ENCODE measurements at regions not wholly inside any gene's neighbourhood (a gene's known extent, or its start where the extent isn't known, plus 50 kb on each side); places are given as distances from the start of the nearest gene placed in this dataset.

GRCh38 chr18:38887671-38888020, 1322.0 kb upstream of the CELF4 start:
- Histone ChIP-seq H3K4me1 (ENCODE audit: control insufficient read depth in 1 of 2, low read depth in 2 of 2) (no peaks in the 10 kb centered on the region), H3K27me3 (replicated peaks; ENCODE audit: insufficient read depth) (no peaks in the 10 kb centered on the region), H3K27ac (no peak overlapping the region), H3K36me3 (no peaks in the 10 kb centered on the region), H3K9me3 (no peaks in the 10 kb centered on the region), H3K4me3 (no peak overlapping the region)
- no peak for DNase-seq (ENCODE audit: low spot score)
- no peak for ATAC-seq (ENCODE audit: insufficient number of reproducible peaks, low FRiP score, low read depth)
- TF ChIP-seq CTCF (IDR thresholded peaks at IDR 0.05): no peak

GRCh38 chr18:38886861-38887670, 1321.5 kb upstream of the CELF4 start:
- TF ChIP-seq CTCF (IDR thresholded peaks at IDR 0.05): no peak
- H3K4me1 ChIP-seq (ENCODE audit: control insufficient read depth in 1 of 2, low read depth in 2 of 2): no peaks in the 10 kb centered on the region
- no peak overlapping the region for H3K27ac ChIP-seq
- H3K36me3 ChIP-seq: no peaks in the 10 kb centered on the region
- DNase-seq (ENCODE audit: low spot score) (no peak), ATAC-seq (ENCODE audit: insufficient number of reproducible peaks, low FRiP score, low read depth) (no peak)
- H3K9me3 ChIP-seq: no peaks in the 10 kb centered on the region
- H3K27me3 ChIP-seq (replicated peaks; ENCODE audit: insufficient read depth): no peaks in the 10 kb centered on the region
- H3K4me3 ChIP-seq: no peak overlapping the region

- DNase-seq (ENCODE audit: low spot score) (no peak), ATAC-seq (ENCODE audit: insufficient number of reproducible peaks, low FRiP score, low read depth) (no peak)
- no peak overlapping the region for H3K4me3 ChIP-seq
- H3K9me3 ChIP-seq: no peaks in the 10 kb centered on the region
- H3K27me3 ChIP-seq (replicated peaks; ENCODE audit: insufficient read depth): no peaks in the 10 kb centered on the region
- no peak for TF ChIP-seq CTCF (IDR thresholded peaks at IDR 0.05)
- H3K27ac ChIP-seq: no peak overlapping the region
- no peaks in the 10 kb centered on the region for H3K36me3 ChIP-seq
- no peaks in the 10 kb centered on the region for H3K4me1 ChIP-seq (ENCODE audit: control insufficient read depth in 1 of 2, low read depth in 2 of 2)
Measured at GRCh38 chr18:38886235-38886634, 1320.6 kb upstream of the CELF4 start.

GRCh38 chr18:38884050-38884449, 1318.5 kb upstream of the CELF4 start:
- Histone ChIP-seq H3K4me1 (ENCODE audit: control insufficient read depth in 1 of 2, low read depth in 2 of 2) (no peaks in the 10 kb centered on the region), H3K27ac (no peak overlapping the region), H3K36me3 (no peaks in the 10 kb centered on the region), H3K27me3 (replicated peaks; ENCODE audit: insufficient read depth) (no peaks in the 10 kb centered on the region), H3K4me3 (no peak overlapping the region), H3K9me3 (no peaks in the 10 kb centered on the region)
- DNase-seq (ENCODE audit: low spot score): no peak
- no peak for TF ChIP-seq CTCF (IDR thresholded peaks at IDR 0.05)
- ATAC-seq (ENCODE audit: insufficient number of reproducible peaks, low FRiP score, low read depth): no peak

- Histone ChIP-seq H3K27me3 (replicated peaks; ENCODE audit: insufficient read depth) (no peaks in the 10 kb centered on the region), H3K36me3 (no peaks in the 10 kb centered on the region), H3K4me1 (ENCODE audit: control insufficient read depth in 1 of 2, low read depth in 2 of 2) (no peaks in the 10 kb centered on the region), H3K4me3 (no peak overlapping the region), H3K9me3 (no peaks in the 10 kb centered on the region), H3K27ac (no peak overlapping the region)
- ATAC-seq (ENCODE audit: insufficient number of reproducible peaks, low FRiP score, low read depth) (no peak), DNase-seq (ENCODE audit: low spot score) (no peak)
- TF ChIP-seq CTCF (IDR thresholded peaks at IDR 0.05): no peak
Measured at GRCh38 chr18:38883111-38883510, 1317.5 kb upstream of the CELF4 start.
